ENCODE measurements at regions not wholly inside any gene's neighbourhood (a gene's known extent, or its start where the extent isn't known, plus 50 kb on each side); places are given as distances from the start of the nearest gene placed in this dataset.

- TF ChIP-seq CTCF (IDR thresholded peaks at IDR 0.05 in 2 of 3, conservative IDR thresholded peaks at IDR 0.05 in 1 of 3; ENCODE audit: borderline replicate concordance in 1 of 3, insufficient read depth in 1 of 3, low read depth in 2 of 3, low read length in 2 of 3), result no peak
- TF ChIP-seq REST (IDR thresholded peaks at IDR 0.05; ENCODE audit: low read depth), result no peak
- no peak for TF ChIP-seq POLR2AphosphoS5 (IDR thresholded peaks at IDR 0.05; ENCODE audit: low read depth, low read length)
- no peak for TF ChIP-seq SIN3A (IDR thresholded peaks at IDR 0.05; ENCODE audit: low read depth)
- TF ChIP-seq EGR1 (IDR thresholded peaks at IDR 0.05; ENCODE audit: low read depth), result no peak
- no peak for TF ChIP-seq YY1 (IDR thresholded peaks at IDR 0.05; ENCODE audit: extremely low read depth, insufficient replicate concordance, low read depth, low read length)
These were observed 372.6 kb downstream of the MTRR start for GRCh38 chr5:8241558-8241957.
